ENCODE measurements at regions not wholly inside any gene's neighbourhood (a gene's known extent, or its start where the extent isn't known, plus 50 kb on each side); places are given as distances from the start of the nearest gene placed in this dataset.

GRCh38 chr12:91866566-91866965, 279.1 kb downstream of the BTG1 start:
- Histone ChIP-seq H3K4me3 (ENCODE audit: insufficient read depth, low read depth, low read length) (no peak overlapping the region), H3K27me3 (ENCODE audit: control insufficient read depth, insufficient read depth, low read length) (no peaks in the 10 kb centered on the region), H3K36me3 (replicated peaks; ENCODE audit: control insufficient read depth, insufficient read depth, low read length) (no peaks in the 10 kb centered on the region)
- DNase-seq, result no peak

- Histone ChIP-seq H3K27me3 (ENCODE audit: control insufficient read depth, insufficient read depth, low read length) (no peaks in the 10 kb centered on the region), H3K36me3 (replicated peaks; ENCODE audit: control insufficient read depth, insufficient read depth, low read length) (no peaks in the 10 kb centered on the region), H3K4me3 (ENCODE audit: insufficient read depth, low read depth, low read length) (no peak overlapping the region)
- DNase-seq, result no peak
These were observed 281.9 kb downstream of the BTG1 start for GRCh38 chr12:91863702-91864101.

GRCh38 chr12:91861554-91861953, 284.1 kb downstream of the BTG1 start:
- H3K4me3 ChIP-seq (ENCODE audit: insufficient read depth, low read depth, low read length), result no peak overlapping the region
- H3K27me3 ChIP-seq (ENCODE audit: control insufficient read depth, insufficient read depth, low read length), result no peaks in the 10 kb centered on the region
- H3K36me3 ChIP-seq (replicated peaks; ENCODE audit: control insufficient read depth, insufficient read depth, low read length), result no peaks in the 10 kb centered on the region
- no peak for DNase-seq

- no peaks in the 10 kb centered on the region for H3K36me3 ChIP-seq (replicated peaks; ENCODE audit: control insufficient read depth, insufficient read depth, low read length)
- DNase-seq, result no peak
- no peaks in the 10 kb centered on the region for H3K27me3 ChIP-seq (ENCODE audit: control insufficient read depth, insufficient read depth, low read length)
- no peak overlapping the region for H3K4me3 ChIP-seq (ENCODE audit: insufficient read depth, low read depth, low read length)
These were observed 286.3 kb downstream of the BTG1 start for GRCh38 chr12:91859347-91859746.

GRCh38 chr12:91857813-91858542, 287.7 kb downstream of the BTG1 start:
- DNase-seq, result no peak
- H3K4me3 ChIP-seq (ENCODE audit: insufficient read depth, low read depth, low read length), result no peak overlapping the region
- no peaks in the 10 kb centered on the region for H3K27me3 ChIP-seq (ENCODE audit: control insufficient read depth, insufficient read depth, low read length)
- H3K36me3 ChIP-seq (replicated peaks; ENCODE audit: control insufficient read depth, insufficient read depth, low read length), result no peaks in the 10 kb centered on the region

- no peak for DNase-seq
- no peaks in the 10 kb centered on the region for H3K27me3 ChIP-seq (ENCODE audit: control insufficient read depth, insufficient read depth, low read length)
These were observed 290.9 kb downstream of the BTG1 start for GRCh38 chr12:91854725-91855124.

GRCh38 chr12:91853350-91854127, 292.1 kb downstream of the BTG1 start:
- Histone ChIP-seq H3K27me3 (ENCODE audit: control insufficient read depth, insufficient read depth, low read length) (no peaks in the 10 kb centered on the region), H3K36me3 (replicated peaks; ENCODE audit: control insufficient read depth, insufficient read depth, low read length) (no peaks in the 10 kb centered on the region), H3K4me3 (ENCODE audit: insufficient read depth, low read depth, low read length) (no peak overlapping the region)
- no peak for DNase-seq

More at GRCh38 chr12:91854725-91855124, 290.9 kb downstream of the BTG1 start:
- Histone ChIP-seq H3K36me3 (replicated peaks; ENCODE audit: control insufficient read depth, insufficient read depth, low read length) (no peaks in the 10 kb centered on the region), H3K4me3 (ENCODE audit: insufficient read depth, low read depth, low read length) (no peak overlapping the region)

- H3K36me3 ChIP-seq (replicated peaks; ENCODE audit: control insufficient read depth, insufficient read depth, low read length), result no peaks in the 10 kb centered on the region
- no peaks in the 10 kb centered on the region for H3K27me3 ChIP-seq (ENCODE audit: control insufficient read depth, insufficient read depth, low read length)
- H3K4me3 ChIP-seq (ENCODE audit: insufficient read depth, low read depth, low read length), result no peak overlapping the region
- DNase-seq, result no peak
These were observed 293.0 kb downstream of the BTG1 start for GRCh38 chr12:91852634-91853033.

GRCh38 chr12:91851741-91852477, 293.7 kb downstream of the BTG1 start:
- DNase-seq, result no peak

GRCh38 chr12:91846466-91847055, 299.1 kb downstream of the BTG1 start:
- no peak for DNase-seq
- Histone ChIP-seq H3K4me3 (ENCODE audit: insufficient read depth, low read depth, low read length) (no peak overlapping the region), H3K27me3 (ENCODE audit: control insufficient read depth, insufficient read depth, low read length) (no peaks in the 10 kb centered on the region), H3K36me3 (replicated peaks; ENCODE audit: control insufficient read depth, insufficient read depth, low read length) (no peaks in the 10 kb centered on the region)

More at GRCh38 chr12:91851741-91852477, 293.7 kb downstream of the BTG1 start:
- no peaks in the 10 kb centered on the region for H3K27me3 ChIP-seq (ENCODE audit: control insufficient read depth, insufficient read depth, low read length)
- no peak overlapping the region for H3K4me3 ChIP-seq (ENCODE audit: insufficient read depth, low read depth, low read length)
- H3K36me3 ChIP-seq (replicated peaks; ENCODE audit: control insufficient read depth, insufficient read depth, low read length), result no peaks in the 10 kb centered on the region

GRCh38 chr12:91845365-91845764, 300.3 kb downstream of the BTG1 start:
- DNase-seq, result no peak
- H3K36me3 ChIP-seq (replicated peaks; ENCODE audit: control insufficient read depth, insufficient read depth, low read length), result no peaks in the 10 kb centered on the region
- no peak overlapping the region for H3K4me3 ChIP-seq (ENCODE audit: insufficient read depth, low read depth, low read length)
- no peaks in the 10 kb centered on the region for H3K27me3 ChIP-seq (ENCODE audit: control insufficient read depth, insufficient read depth, low read length)

- Histone ChIP-seq H3K4me3 (ENCODE audit: insufficient read depth, low read depth, low read length) (no peak overlapping the region), H3K36me3 (replicated peaks; ENCODE audit: control insufficient read depth, insufficient read depth, low read length) (no peaks in the 10 kb centered on the region), H3K27me3 (ENCODE audit: control insufficient read depth, insufficient read depth, low read length) (no peaks in the 10 kb centered on the region)
- no peak for DNase-seq
These were observed 303.8 kb downstream of the BTG1 start for GRCh38 chr12:91841822-91842221.

GRCh38 chr12:91836696-91837095, 308.9 kb downstream of the BTG1 start:
- H3K27me3 ChIP-seq (ENCODE audit: control insufficient read depth, insufficient read depth, low read length), result no peaks in the 10 kb centered on the region
- DNase-seq, result no peak
- H3K36me3 ChIP-seq (replicated peaks; ENCODE audit: control insufficient read depth, insufficient read depth, low read length), result no peaks in the 10 kb centered on the region
- no peak overlapping the region for H3K4me3 ChIP-seq (ENCODE audit: insufficient read depth, low read depth, low read length)

GRCh38 chr12:91836264-91836663, 309.4 kb downstream of the BTG1 start:
- Histone ChIP-seq H3K36me3 (replicated peaks; ENCODE audit: control insufficient read depth, insufficient read depth, low read length) (no peaks in the 10 kb centered on the region), H3K27me3 (ENCODE audit: control insufficient read depth, insufficient read depth, low read length) (no peaks in the 10 kb centered on the region), H3K4me3 (ENCODE audit: insufficient read depth, low read depth, low read length) (no peak overlapping the region)
- no peak for DNase-seq

Measured in H7 (cell line).